ENCODE measurements at regions not wholly inside any gene's neighbourhood (a gene's known extent, or its start where the extent isn't known, plus 50 kb on each side); places are given as distances from the start of the nearest gene placed in this dataset.

GRCh38 chr7:18081617-18082016 is 54.0 kb upstream of the PRPS1L1 start:
- DNase-seq (ENCODE audit: low read depth) = no peak
- TF ChIP-seq CTCF (conservative IDR thresholded peaks at IDR 0.05; ENCODE audit: control insufficient read depth, insufficient read depth, low read depth, low read length) = no peak
- no peak overlapping the region for H3K4me3 ChIP-seq (ENCODE audit: control insufficient read depth, low read depth, low read length)

GRCh38 chr7:18082169-18082568 is 54.5 kb upstream of the PRPS1L1 start:
- TF ChIP-seq CTCF (conservative IDR thresholded peaks at IDR 0.05; ENCODE audit: control insufficient read depth, insufficient read depth, low read depth, low read length) = no peak
- no peak overlapping the region for H3K4me3 ChIP-seq (ENCODE audit: control insufficient read depth, low read depth, low read length)

GRCh38 chr7:18086165-18087025 is 58.7 kb upstream of the PRPS1L1 start:
- no peak for DNase-seq (ENCODE audit: low read depth)
- TF ChIP-seq CTCF (conservative IDR thresholded peaks at IDR 0.05; ENCODE audit: control insufficient read depth, insufficient read depth, low read depth, low read length) = no peak
- H3K4me3 ChIP-seq (ENCODE audit: control insufficient read depth, low read depth, low read length) = peak overlapping the region; percentile 52

More at GRCh38 chr7:18082169-18082568, 54.5 kb upstream of the PRPS1L1 start:
- DNase-seq (ENCODE audit: low read depth) = no peak

- DNase-seq (ENCODE audit: low read depth) = no peak
- no peak for TF ChIP-seq CTCF (conservative IDR thresholded peaks at IDR 0.05; ENCODE audit: control insufficient read depth, insufficient read depth, low read depth, low read length)
- H3K4me3 ChIP-seq (ENCODE audit: control insufficient read depth, low read depth, low read length) = peak overlapping the region; percentile 52
Observed at GRCh38 chr7:18087026-18087686, 59.5 kb upstream of the PRPS1L1 start.

GRCh38 chr7:18087687-18088078 is 60.0 kb upstream of the PRPS1L1 start:
- H3K4me3 ChIP-seq (ENCODE audit: control insufficient read depth, low read depth, low read length) = no peak overlapping the region
- no peak for DNase-seq (ENCODE audit: low read depth)
- TF ChIP-seq CTCF (conservative IDR thresholded peaks at IDR 0.05; ENCODE audit: control insufficient read depth, insufficient read depth, low read depth, low read length) = no peak

GRCh38 chr7:18096087-18096486 is 68.4 kb upstream of the PRPS1L1 start:
- TF ChIP-seq CTCF (conservative IDR thresholded peaks at IDR 0.05; ENCODE audit: control insufficient read depth, insufficient read depth, low read depth, low read length) = no peak
- DNase-seq (ENCODE audit: low read depth) = no peak
- H3K4me3 ChIP-seq (ENCODE audit: control insufficient read depth, low read depth, low read length) = no peak overlapping the region

All from fibroblast of mammary gland (primary cell).